GM21528 (cell line): ENCODE measurements at regions not wholly inside any gene's neighbourhood (a gene's known extent, or its start where the extent isn't known, plus 50 kb on each side); places are given as distances from the start of the nearest gene placed in this dataset.
A peak's percentile ranks its signal among the peaks of the same experiment; 100 is the strongest.

Experiments
- ATAC-seq: cut with Tn5 transposase; IDR thresholded peaks from one replicate; pipeline ENCODE4 v1.9.1; 2021; ENCODE audit warnings: mild to moderate bottlenecking, moderate library complexity; ENCODE audit not compliant: unreplicated experiment, low FRiP score

DNA sequence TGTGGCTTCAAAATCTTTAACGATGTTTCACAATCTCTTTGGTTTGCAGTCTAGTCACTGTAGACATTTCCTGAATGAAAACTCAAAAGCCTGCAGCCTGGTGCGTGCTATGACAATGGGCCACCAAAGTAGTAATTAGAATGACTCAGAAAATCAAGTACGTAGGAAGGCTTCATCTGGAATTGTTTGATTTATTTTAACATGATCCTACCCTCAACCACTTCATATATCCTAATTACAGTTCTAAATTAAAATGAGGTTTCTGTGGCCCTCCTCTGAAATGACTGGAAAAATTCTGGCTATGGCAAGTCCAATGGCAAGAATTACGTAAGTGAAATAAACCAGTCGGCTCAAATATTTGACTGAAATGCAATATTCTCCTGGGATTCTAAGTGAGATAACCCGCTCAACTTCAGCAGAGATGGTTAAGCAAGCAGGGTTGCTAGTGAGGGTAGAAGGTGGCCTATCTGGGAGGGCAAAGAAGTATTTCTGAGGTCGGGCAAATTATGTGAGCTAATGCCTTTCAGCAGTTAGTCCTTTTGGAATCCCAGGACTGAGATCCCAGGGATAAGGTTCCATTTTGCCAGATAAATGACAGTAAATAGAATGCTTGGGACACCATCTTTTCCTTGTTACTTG is 145.6 kb upstream of the MYOCD start:
- no peak for ATAC-seq

- ATAC-seq = no peak
Measured at GRCh38 chr17:12521416-12521815, 144.3 kb upstream of the MYOCD start.

GRCh38 chr17:12522336-12522735 is 143.4 kb upstream of the MYOCD start:
- no peak for ATAC-seq

DNA sequence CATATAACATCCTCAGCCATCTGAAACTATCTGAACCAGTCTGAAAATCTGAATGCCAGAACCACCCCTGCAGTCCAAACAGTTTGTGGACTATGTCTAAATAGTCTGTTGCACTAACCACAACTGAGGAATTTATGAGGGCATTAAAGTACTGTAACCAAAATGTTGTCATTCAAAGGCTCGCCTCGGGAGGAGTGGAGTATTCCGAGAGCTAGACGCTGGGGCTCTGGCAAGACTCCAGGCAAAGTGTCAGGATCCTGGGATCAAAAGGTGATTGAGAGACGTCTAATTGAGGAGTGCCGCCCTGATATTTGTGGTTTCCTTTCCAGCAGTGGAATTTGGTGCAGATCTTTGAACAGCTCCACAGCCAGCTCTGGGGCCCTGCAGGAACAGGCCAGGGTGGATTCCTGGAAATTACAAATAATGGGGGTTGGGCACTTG is 142.9 kb upstream of the MYOCD start:
- ATAC-seq = no peak

DNA sequence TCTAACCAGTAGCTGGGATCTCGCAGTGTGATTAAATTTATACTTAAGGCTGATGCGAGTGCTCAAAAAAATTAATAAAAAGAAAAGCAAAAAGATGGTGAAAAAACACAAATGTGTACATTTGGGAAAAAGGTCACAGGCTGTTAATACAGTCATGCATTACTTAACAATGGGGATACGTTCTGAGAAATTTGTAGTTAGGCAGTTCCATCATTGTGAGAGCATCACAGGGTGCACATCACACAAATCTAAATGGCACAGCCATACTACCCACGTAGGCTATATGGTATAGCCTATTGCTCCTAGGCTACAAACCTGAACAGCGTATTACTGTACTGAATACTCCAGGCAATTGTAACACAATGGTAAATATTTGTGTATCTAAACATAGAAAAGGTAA is 142.4 kb upstream of the MYOCD start:
- no peak for ATAC-seq

- no peak for ATAC-seq
Measured at GRCh38 chr17:12528036-12528435, 137.7 kb upstream of the MYOCD start.

- no peak for ATAC-seq
Measured at GRCh38 chr17:12530161-12530560, 135.5 kb upstream of the MYOCD start.

DNA sequence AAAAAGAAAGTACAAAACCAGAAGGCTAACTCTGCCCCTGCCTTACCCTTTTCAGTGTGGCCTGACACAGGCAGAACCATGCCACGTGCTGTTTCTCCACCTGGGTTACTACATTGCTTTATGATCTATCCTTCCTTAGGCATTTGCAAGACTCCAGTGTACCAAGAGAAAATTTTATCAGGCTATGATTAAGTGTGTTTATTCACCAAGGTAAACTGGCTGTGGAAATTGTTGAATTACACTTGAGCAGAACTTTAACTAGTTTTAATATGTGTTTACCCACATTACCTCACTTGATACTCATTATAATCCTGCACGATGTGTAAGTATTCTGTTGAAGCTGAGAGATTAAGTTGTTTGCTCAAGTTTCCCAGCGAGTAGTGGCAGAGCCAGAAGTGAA is 129.7 kb upstream of the MYOCD start:
- no peak for ATAC-seq

GRCh38 chr17:12536472-12536871 is 129.2 kb upstream of the MYOCD start:
- ATAC-seq = no peak

GRCh38 chr17:12537436-12537835 is 128.3 kb upstream of the MYOCD start:
- no peak for ATAC-seq

DNA sequence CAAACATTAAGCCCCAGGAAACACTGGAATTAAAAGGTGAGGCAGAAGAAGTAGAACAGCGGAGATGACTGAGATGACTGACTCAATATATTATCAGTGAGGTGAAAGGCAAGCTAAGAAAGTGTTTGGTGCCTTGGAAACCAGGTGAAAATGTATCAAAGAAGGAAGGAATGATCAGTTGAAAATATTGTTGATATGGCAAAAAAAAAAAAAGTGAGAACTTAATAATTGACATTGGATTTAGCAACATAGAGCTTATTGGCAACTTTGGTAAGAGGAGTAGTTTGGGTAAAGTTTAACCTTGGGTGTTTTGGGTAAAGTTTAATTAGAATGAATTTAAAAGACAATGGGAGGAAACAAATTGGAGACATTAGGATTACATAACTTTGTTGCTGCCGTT is 127.7 kb upstream of the MYOCD start:
- ATAC-seq = no peak

GRCh38 chr17:12545877-12546513 is 119.7 kb upstream of the MYOCD start:
- ATAC-seq = peak; percentile 60

DNA sequence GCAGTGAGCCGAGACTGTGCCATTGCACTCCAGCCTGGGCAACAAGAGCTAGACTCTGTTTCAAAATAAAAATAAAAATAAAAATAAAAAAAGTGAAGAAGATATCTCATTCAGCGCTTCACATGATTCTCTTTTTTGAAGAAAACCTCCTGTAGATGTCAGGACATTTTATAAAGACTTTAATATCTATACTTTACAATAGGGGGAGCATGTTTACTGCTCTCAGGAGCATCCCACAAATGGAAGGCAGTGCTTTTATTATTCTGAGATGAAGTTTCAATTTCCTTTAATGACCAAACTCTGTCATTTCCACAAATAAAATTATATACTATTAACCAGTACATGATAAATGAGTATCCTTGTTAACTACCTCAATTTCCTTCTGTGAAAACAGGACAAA is 118.7 kb upstream of the MYOCD start:
- no peak for ATAC-seq

GRCh38 chr17:12547831-12548230 is 117.9 kb upstream of the MYOCD start:
- no peak for ATAC-seq

DNA sequence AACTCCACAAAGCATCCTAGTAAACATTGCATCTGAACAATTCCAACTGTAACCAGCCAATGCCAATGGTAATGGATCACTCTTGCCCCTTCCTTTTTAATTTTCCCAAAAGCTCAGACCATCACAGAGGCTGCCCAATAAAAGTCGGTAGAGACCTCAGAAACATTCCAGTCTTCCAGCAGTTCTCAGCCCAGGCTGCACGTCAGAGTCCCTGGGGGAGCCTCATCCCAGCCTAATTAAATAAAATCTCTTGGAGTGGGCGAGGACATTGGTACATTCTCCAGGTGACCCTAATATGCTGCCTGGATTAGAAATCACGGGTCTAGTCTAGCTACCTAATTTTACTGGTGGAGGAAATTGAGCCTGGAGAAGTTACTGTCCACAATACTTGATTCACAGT is 117.1 kb upstream of the MYOCD start:
- no peak for ATAC-seq

DNA sequence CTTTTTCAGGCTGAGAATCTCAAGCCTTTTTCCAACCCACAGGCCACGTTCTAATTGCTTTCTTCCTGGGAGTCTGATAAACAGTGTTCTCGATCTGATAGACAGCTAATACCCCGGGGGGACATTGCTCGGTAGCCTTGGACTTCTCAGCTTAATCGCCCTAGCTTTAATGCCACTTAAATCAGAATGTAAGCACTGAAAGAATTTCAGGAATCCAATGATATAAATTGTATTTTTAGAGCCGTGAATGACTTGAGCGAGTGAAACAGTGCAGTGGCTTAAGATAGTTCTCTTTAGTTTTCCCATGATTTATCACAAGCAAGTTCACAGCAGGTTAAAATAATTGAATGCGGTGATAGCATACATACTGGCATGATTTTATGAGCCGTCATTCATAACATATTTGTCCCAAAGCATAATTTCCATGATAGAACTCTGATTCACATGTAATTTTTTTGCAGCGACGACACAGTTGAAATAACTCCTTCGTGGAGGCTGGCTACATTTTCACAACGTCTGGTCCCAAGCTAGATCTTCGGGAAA is 116.1 kb upstream of the MYOCD start:
- no peak for ATAC-seq

- no peak for ATAC-seq
Measured at GRCh38 chr17:12553625-12554024, 112.1 kb upstream of the MYOCD start.

DNA sequence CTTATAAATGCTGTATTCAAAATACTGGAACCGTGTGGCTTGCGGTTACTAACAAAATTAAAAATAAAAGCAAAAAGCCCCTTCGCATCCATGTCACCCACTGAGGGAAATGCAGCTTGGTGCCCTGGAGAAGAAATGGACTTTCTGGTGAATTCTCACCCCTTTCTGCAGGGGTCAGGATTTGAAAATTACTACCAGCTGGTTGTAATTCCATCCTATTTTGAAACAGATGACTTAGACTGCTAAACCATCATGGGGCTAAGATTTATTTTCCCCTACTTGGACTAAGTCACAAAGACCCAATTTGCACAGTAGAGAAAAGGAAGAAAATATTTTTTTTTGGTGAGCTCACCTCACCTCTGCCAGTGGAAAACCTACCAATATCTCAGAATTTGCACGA is 111.4 kb upstream of the MYOCD start:
- ATAC-seq = no peak

DNA sequence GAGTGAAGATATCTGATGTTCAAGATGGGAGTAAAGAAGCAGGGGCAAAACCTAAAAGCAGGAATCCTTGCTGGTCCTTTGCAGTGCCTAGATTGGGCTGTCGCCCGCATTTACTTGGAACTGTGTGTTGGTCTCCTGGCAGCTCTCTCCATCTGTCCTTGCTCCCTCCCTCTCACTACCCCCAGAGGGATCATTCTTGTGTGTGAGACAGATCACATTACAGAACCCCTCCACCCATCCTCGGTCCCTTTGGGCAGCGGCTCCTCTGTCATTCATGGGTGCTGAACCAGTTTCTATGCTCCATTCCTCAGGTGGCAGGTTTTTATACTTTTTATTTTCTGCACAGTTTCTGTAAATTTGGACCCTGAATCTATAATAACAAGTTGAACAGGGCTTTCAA is 99.4 kb upstream of the MYOCD start:
- ATAC-seq = no peak

GRCh38 chr17:12567077-12568053 is 98.3 kb upstream of the MYOCD start:
- no peak for ATAC-seq
